Fibroblast of mammary gland (primary cell): ENCODE measurements at regions not wholly inside any gene's neighbourhood (a gene's known extent, or its start where the extent isn't known, plus 50 kb on each side); places are given as distances from the start of the nearest gene placed in this dataset.
A peak's percentile ranks its signal among the peaks of the same experiment; 100 is the strongest.

Experiments used
- DNase-seq: peaks from one replicate; pipeline ENCODE4 v3.0.0-alpha.2; 2010; ENCODE audit warnings: low read depth
- H3K4me3 ChIP-seq: 2 replicates; pipeline ENCODE4 v1.5.1; 2011; ENCODE audit warnings: low read depth, mild to moderate bottlenecking, low read length, moderate library complexity; ENCODE audit not compliant: control insufficient read depth
- TF ChIP-seq, protein P1 (sequence below): conservative IDR thresholded peaks from 2 replicates; pipeline ENCODE4 v1.5.1; 2011; ENCODE audit warnings: low read depth, low read length, inconsistent platforms; ENCODE audit not compliant: control insufficient read depth, insufficient read depth

DNA sequence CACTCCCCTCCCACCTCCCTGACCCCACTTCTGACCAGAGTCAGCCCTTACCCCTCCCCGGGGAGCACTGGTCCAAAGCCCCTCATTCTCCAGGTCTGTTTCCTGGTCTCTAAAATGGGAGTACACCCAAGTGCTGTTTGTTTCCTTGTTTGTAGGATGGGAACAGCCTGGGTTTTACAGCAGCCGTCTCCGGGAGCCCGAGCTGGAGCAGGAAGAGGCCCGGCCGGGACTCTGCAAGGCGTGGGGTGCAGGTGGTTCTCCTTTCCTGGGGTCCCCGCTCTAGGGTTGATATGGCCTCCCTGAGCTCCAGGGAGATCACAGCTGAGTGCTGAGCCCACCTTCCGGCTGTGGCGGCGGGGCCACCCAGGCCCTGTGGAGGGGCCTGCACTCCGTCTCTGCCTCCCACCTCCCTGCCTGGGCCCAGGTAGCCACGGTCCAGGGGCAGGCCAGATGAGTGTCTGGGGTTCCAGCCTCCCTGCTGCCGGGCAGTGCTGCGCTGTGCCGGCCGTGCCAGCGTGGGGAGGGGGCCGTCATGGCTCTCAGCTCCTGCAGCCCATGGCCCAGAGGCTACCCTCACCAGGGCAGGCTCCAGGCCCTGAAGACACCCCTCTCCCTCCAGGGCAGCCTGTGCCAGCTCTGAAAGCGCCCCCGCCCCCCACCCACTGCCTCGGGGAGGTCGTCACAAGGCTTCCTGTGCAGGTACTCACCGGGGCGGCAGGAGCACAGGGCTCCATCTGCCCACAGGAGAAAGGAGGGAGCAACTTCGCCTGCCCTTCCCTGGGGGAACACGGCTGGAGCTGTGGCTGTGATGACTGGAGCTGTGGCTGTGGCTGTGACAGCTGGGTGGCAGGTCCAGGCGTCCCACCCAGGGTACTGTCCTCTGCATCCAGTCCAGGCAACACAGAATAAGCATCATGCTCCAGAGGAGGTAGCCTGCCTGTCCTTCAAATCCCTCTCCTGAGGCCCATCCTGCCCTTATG, 98.8 kb downstream of the ADRA2C start:
- DNase-seq = no peak
- H3K4me3 ChIP-seq = no peak overlapping the region

DNA sequence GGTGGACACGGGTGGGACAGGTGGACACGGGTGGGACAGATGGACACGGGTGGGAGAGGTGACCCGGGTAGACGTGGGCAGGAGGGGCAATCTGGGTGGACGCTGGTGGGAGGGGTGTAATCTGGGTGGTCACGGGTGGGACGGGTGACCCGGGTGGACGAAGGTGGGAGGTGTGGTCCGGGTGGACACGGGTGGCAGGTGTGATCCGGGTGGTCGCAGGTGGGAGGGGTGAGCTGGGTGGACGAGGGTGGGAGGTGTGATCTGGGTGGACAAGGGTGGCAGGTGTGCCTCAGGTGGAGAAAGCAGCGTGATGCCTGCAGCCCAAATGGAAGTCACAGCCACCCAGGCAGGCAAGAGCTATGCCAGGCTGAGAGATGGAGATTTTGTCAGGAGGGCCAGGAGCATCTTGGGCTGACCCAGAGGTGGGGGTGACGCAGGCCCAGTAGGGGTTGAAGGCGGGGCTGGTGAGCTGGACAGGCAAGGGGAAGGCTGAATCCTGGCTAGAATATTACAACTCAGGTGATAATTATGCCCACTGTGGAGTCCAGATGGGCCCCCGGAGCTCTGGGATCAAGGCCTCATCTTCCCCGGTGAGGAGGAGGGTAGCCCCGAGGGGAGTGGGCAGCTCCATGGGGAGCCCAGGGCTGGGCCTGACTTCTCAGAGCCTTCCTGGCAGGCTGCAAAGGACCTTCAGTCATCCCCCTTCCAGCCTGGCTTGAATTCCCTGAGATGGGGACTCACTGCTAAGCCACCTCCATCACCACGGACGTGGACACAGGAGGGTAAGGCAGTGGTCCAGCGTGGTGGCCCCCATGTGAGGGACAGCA, 100.0 kb downstream of the ADRA2C start:
- DNase-seq = no peak
- H3K4me3 ChIP-seq = no peak overlapping the region
- TF ChIP-seq, protein P1, sequence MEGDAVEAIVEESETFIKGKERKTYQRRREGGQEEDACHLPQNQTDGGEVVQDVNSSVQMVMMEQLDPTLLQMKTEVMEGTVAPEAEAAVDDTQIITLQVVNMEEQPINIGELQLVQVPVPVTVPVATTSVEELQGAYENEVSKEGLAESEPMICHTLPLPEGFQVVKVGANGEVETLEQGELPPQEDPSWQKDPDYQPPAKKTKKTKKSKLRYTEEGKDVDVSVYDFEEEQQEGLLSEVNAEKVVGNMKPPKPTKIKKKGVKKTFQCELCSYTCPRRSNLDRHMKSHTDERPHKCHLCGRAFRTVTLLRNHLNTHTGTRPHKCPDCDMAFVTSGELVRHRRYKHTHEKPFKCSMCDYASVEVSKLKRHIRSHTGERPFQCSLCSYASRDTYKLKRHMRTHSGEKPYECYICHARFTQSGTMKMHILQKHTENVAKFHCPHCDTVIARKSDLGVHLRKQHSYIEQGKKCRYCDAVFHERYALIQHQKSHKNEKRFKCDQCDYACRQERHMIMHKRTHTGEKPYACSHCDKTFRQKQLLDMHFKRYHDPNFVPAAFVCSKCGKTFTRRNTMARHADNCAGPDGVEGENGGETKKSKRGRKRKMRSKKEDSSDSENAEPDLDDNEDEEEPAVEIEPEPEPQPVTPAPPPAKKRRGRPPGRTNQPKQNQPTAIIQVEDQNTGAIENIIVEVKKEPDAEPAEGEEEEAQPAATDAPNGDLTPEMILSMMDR = no peak

More for the DNA sequence above, 98.8 kb downstream of the ADRA2C start:
- TF ChIP-seq, protein P1 = no peak

DNA sequence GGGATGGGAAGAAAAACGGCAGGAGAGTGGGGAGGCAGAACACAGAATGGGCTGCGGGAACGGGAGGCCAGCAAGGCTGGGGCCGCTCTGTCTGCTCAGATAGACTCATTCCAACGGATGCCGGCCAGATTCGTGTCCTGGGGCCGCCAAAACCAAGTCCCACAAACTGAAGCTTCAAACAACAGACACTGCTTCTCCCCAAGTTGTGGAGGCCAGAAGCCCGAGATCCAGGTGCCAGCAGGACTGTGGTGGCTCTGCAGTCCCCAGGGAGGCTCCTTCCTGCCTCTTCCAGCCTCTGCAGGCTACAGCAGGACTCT, 100.6 kb downstream of the ADRA2C start:
- no peak overlapping the region for H3K4me3 ChIP-seq
- TF ChIP-seq, protein P1 = no peak
- no peak for DNase-seq

DNA sequence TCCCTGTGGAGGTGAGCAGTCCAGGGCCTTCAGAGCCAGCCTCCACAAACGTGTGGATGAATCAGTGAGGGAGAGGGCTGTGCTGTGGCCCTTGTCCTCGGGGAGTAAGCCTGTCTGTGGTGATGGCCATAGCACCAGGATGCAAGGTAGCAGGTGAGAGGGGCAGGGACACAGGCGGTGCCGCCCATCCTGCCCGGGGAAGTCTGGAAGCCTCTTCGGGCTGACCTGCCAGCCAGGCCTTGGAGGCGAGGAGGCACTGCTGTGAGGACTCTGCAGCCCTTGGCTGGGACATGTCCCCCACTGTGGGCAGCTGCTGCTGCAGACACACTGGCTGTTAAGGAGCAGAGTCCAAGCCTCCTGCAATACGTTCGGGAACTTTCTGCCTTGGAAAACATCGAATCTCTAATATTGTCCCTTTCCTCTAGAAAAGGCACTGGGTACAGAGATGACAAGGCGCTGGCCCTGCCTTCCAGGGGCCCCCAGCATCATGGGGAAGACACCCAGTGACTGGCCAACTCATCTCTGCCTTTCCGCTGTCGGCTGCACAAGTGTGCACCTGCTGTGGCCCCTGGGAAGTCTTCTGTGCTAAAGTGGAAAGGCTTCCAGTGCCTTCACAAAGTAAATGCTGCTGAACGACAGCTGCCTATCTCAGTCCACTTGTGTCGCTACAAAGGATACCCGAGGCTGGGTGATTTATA, 101.4 kb downstream of the ADRA2C start:
- no peak overlapping the region for H3K4me3 ChIP-seq
- TF ChIP-seq, protein P1 = no peak

DNA sequence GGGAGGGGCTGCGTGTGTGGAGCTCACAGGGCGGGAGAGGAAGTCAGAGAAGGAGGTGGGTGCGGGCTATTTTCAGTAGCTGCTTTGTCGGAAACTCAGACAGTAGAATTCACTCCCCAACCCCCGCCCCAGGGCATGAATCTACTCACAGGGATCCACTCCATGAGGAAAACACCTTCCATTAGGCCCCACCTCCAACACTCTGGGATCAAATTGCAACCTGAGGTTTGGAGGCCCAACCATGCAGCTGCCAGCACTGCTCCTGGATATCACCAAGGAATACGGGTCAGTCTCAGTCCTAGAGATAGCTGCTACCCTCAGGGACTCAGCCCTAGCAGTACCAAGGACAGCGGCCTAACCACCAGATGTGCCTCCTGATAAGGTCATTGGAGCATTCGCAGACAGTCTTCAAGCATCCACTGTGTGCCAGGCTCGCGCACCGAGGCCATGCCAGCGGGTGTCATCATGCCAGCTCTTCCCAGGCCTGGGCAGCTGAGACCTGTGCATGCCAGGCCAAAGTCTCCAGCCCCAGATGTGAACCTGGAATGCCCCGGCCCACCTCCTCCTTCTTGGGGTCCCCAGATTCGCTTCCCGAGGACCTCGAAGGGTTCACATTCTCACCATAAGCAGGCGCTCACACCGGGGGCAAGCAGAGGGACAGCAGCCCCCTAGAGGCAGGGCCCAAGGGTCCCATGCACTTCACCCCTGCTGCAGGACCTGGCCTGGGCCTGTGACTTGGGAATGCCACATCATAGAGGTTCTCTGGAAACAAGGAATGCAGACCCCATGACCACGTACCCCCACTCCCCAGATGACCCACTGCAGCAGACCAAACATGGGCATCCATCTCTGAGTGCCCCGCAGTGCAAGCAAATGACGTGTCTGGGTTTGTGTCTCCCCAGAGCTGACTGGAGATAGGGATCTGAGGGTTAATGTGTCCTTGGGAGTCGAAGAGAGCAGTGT, 102.3 kb downstream of the ADRA2C start:
- TF ChIP-seq, protein P1 = no peak
- peak; percentile 27 for DNase-seq
- no peak overlapping the region for H3K4me3 ChIP-seq

More for the DNA sequence above, 101.4 kb downstream of the ADRA2C start:
- no peak for DNase-seq
